IMR-90 (cell line): ENCODE measurements at regions not wholly inside any gene's neighbourhood (a gene's known extent, or its start where the extent isn't known, plus 50 kb on each side); places are given as distances from the start of the nearest gene placed in this dataset.

ENCODE experiments used
- ATAC-seq: fragments of 200-7000 bp; cut with Tn5 transposase; 2 replicates; pipeline ENCODE4 v1.9.1; 2020; ENCODE audit warnings: low read depth, mild to moderate bottlenecking, moderate library complexity
- BruUV-seq: library from RNA; stranded (reverse); fragments of 400-500 nt; replicated peaks from 2 replicates; lab custom pipeline; 2021; lab: Mats Ljungman, UMichigan
- CTCF ChIA-PET: fragments of 300-600 bp; formaldehyde crosslinking; extraction: SDS; loops from one replicate; lab custom pipeline; 2021; ENCODE audit warnings: antibody characterized with exemption; lab: Yijun Ruan, JAX
- POLR2A ChIA-PET: fragments of 300-600 bp; sonication (Branson Sonifier 250); formaldehyde crosslinking; loops from one replicate; lab custom pipeline; 2022; ENCODE audit warnings: antibody characterized with exemption; ENCODE audit not compliant: unreplicated experiment; lab: Charles Lee
- DNase-seq: peaks from one replicate; pipeline ENCODE4 v3.0.0; 2013
- H2AFZ ChIP-seq: replicated peaks from 2 replicates; pipeline ENCODE3; 2013; ENCODE audit warnings: low read length, mild to moderate bottlenecking; ENCODE audit not compliant: poor library complexity
- H2AK5ac ChIP-seq: 2 replicates; pipeline ENCODE4 v1.6.1; 2013; ENCODE audit warnings: low read depth, low read length, inconsistent platforms
- H2AK9ac ChIP-seq: replicated peaks from 2 replicates; pipeline ENCODE3; 2013; ENCODE audit warnings: mild to moderate bottlenecking, low read depth, low read length, moderate library complexity; ENCODE audit not compliant: poor library complexity
- H2BK120ac ChIP-seq: 2 replicates; pipeline ENCODE4 v1.6.1; 2013; ENCODE audit warnings: low read depth, low read length, inconsistent platforms
- H2BK15ac ChIP-seq: 3 replicates; pipeline ENCODE4 v1.6.1; 2013; ENCODE audit warnings: low read depth, low read length, inconsistent platforms
- H2BK20ac ChIP-seq: 2 replicates; pipeline ENCODE4 v1.6.1; 2013; ENCODE audit warnings: low read depth, mild to moderate bottlenecking, inconsistent platforms, low read length, moderate library complexity
- H2BK5ac ChIP-seq: 2 replicates; pipeline ENCODE4 v1.6.1; 2013; ENCODE audit warnings: mild to moderate bottlenecking, low read depth, low read length, inconsistent platforms; ENCODE audit not compliant: poor library complexity, severe bottlenecking
- H3K14ac ChIP-seq: replicated peaks from 2 replicates; pipeline ENCODE4 v1.6.1; 2013; ENCODE audit warnings: low read depth, low read length, inconsistent platforms
- H3K18ac ChIP-seq: 2 replicates; pipeline ENCODE4 v1.6.1; 2013; ENCODE audit warnings: low read depth, low read length, control low read depth
- H3K23ac ChIP-seq: 2 replicates; pipeline ENCODE4 v1.6.1; 2013; ENCODE audit warnings: low read depth, low read length, inconsistent platforms
- H3K27ac ChIP-seq: 2 replicates; pipeline ENCODE4 v1.5.1; 2013; ENCODE audit warnings: mild to moderate bottlenecking, control low read depth, low read length; ENCODE audit not compliant: insufficient read depth
- H3K27me3 ChIP-seq: 2 replicates; pipeline ENCODE4 v1.6.1; 2013; ENCODE audit warnings: low read length; ENCODE audit not compliant: control insufficient read depth, insufficient read depth
- H3K36me3 ChIP-seq: 2 replicates; pipeline ENCODE4 v1.6.1; 2013; ENCODE audit warnings: low read length, mixed read lengths; ENCODE audit not compliant: control insufficient read depth, insufficient read depth
- H3K4ac ChIP-seq: 2 replicates; pipeline ENCODE4 v1.6.1; 2013; ENCODE audit warnings: low read depth, low read length, inconsistent platforms
- H3K4me1 ChIP-seq: 2 replicates; pipeline ENCODE4 v1.6.1; 2013; ENCODE audit warnings: low read length, mixed read lengths; ENCODE audit not compliant: control insufficient read depth, insufficient read depth
- H3K4me2 ChIP-seq: 2 replicates; pipeline ENCODE4 v1.6.1; 2013; ENCODE audit warnings: low read depth, mild to moderate bottlenecking, control low read depth, low read length, moderate library complexity
- H3K4me3 ChIP-seq: 2 replicates; pipeline ENCODE4 v1.5.1; 2013; ENCODE audit warnings: low read depth, mild to moderate bottlenecking, control low read depth, low read length, moderate library complexity; ENCODE audit not compliant: insufficient read depth
- H3K56ac ChIP-seq: 2 replicates; pipeline ENCODE4 v1.6.1; 2013; ENCODE audit warnings: low read length, inconsistent platforms; ENCODE audit not compliant: insufficient read depth; ENCODE audit errors: extremely low read depth
- H3K79me1 ChIP-seq, 2 experiments: 2 replicates each; pipeline ENCODE4 v1.6.1; 2013; ENCODE audit warnings: low read length in 2 of 2, inconsistent platforms in 1 of 2, low read depth in 1 of 2
- H3K9ac ChIP-seq: 2 replicates; pipeline ENCODE4 v1.6.1; 2013; ENCODE audit warnings: low read depth, low read length, control low read depth
- H3K9me1 ChIP-seq: 2 replicates; pipeline ENCODE4 v1.6.1; 2013; ENCODE audit warnings: low read length, inconsistent platforms; ENCODE audit not compliant: insufficient read depth
- H3K9me3 ChIP-seq: 2 replicates; pipeline ENCODE4 v1.6.1; 2013; ENCODE audit warnings: low read length; ENCODE audit not compliant: control insufficient read depth, insufficient read depth
- H4K20me1 ChIP-seq: 2 replicates; pipeline ENCODE4 v1.6.1; 2013; ENCODE audit warnings: low read length, inconsistent platforms; ENCODE audit not compliant: insufficient read depth
- H4K5ac ChIP-seq: 2 replicates; pipeline ENCODE4 v1.6.1; 2013; ENCODE audit warnings: mild to moderate bottlenecking, low read depth, low read length, control low read depth
- H4K8ac ChIP-seq, 2 experiments: 2 replicates each; pipeline ENCODE4 v1.6.1; 2013; ENCODE audit warnings: low read depth in 2 of 2, low read length in 2 of 2, control low read depth in 1 of 2, inconsistent platforms in 1 of 2
- H4K91ac ChIP-seq: 2 replicates; pipeline ENCODE4 v1.6.1; 2013; ENCODE audit warnings: low read depth, low read length, inconsistent platforms; ENCODE audit not compliant: insufficient read depth
- BHLHE40 ChIP-seq: fragments of 150-350 bp; IDR thresholded peaks from 2 replicates; pipeline ENCODE4 v1.6.1; 2016; ENCODE audit warnings: mild to moderate bottlenecking, low read depth, low read length
- CEBPB ChIP-seq: IDR thresholded peaks from 2 replicates; pipeline ENCODE4 v1.6.1; 2012; ENCODE audit warnings: low read depth, low read length, improper control_type of control experiment
- CHD1 ChIP-seq: IDR thresholded peaks from 2 replicates; pipeline ENCODE4 v1.6.1; 2012; ENCODE audit warnings: low read depth, low read length, improper control_type of control experiment
- MAFK ChIP-seq: IDR thresholded peaks from 2 replicates; pipeline ENCODE4 v1.6.1; 2012; ENCODE audit warnings: low read depth, low read length, improper control_type of control experiment
- MAZ ChIP-seq: IDR thresholded peaks from 2 replicates; pipeline ENCODE4 v1.6.1; 2012; ENCODE audit warnings: low read depth, mild to moderate bottlenecking, low read length, improper control_type of control experiment, moderate library complexity, borderline replicate concordance
- MXI1 ChIP-seq: IDR thresholded peaks from 2 replicates; pipeline ENCODE4 v1.6.1; 2012; ENCODE audit warnings: low read depth, mild to moderate bottlenecking, low read length, moderate library complexity, borderline replicate concordance
- NFE2L2 ChIP-seq: fragments of 150-350 bp; IDR thresholded peaks from 2 replicates; pipeline ENCODE4 v1.6.1; 2016; ENCODE audit warnings: low read depth, mild to moderate bottlenecking, low read length
- POLR2A ChIP-seq: IDR thresholded peaks from 2 replicates; pipeline ENCODE4 v1.6.1; 2012; ENCODE audit warnings: mild to moderate bottlenecking, low read depth, low read length
- RAD21 ChIP-seq: IDR thresholded peaks from 2 replicates; pipeline ENCODE4 v1.6.1; 2012; ENCODE audit warnings: low read length, improper control_type of control experiment
- RCOR1 ChIP-seq: IDR thresholded peaks from 2 replicates; pipeline ENCODE4 v1.6.1; 2012; ENCODE audit warnings: mild to moderate bottlenecking, low read length, improper control_type of control experiment; ENCODE audit not compliant: insufficient replicate concordance
- RFX5 ChIP-seq: IDR thresholded peaks from 2 replicates; pipeline ENCODE4 v1.8.0; 2012; ENCODE audit warnings: low read depth, mild to moderate bottlenecking, low read length, moderate library complexity
- SMC3 ChIP-seq: fragments of 150-350 bp; IDR thresholded peaks from 2 replicates; pipeline ENCODE4 v1.6.1; 2016; ENCODE audit warnings: low read depth, mild to moderate bottlenecking, antibody characterized with exemption, low read length, moderate library complexity
- whole genome bisulfite sequencing, 2 experiments: methylation state at CpG; one replicate each; pipeline versions ENCODE4 v1.1.5 to v1.1.7; 2013; ENCODE audit warnings: missing lambda C conversion rate in 2 of 2; ENCODE audit not compliant: insufficient read length in 1 of 2; ENCODE audit errors: extremely low coverage in 2 of 2; 5-methylcytosine and 5-hydroxymethylcytosine counted together
- dilution Hi-C: fragments of 300-500 bp; cut with HindIII; formaldehyde crosslinking; loops from one replicate; pipeline ENCODE4 v1.14.3; 2018; ENCODE audit warnings: low sequenced_read_pairs; ENCODE audit not compliant: unreplicated experiment
- in situ Hi-C: fragments of 300-500 bp; cut with MboI; formaldehyde crosslinking; loops from 3 replicates; pipeline ENCODE4 v1.14.3; 2019; ENCODE audit warnings: low sequenced_read_pairs, inconsistent platforms, mixed read lengths
- intact Hi-C: fragments of 100-400 bp; cut with micrococcal nuclease; formaldehyde crosslinking; loops from 2 replicates; pipeline ENCODE4 v1.10.0; 2022
- TF ChIP-seq, protein P1 (sequence below): conservative IDR thresholded peaks from 2 replicates; pipeline ENCODE4 v1.5.1; 2012; ENCODE audit warnings: mild to moderate bottlenecking, low read depth, low read length, improper control_type of control experiment
- TF ChIP-seq, protein P2 (sequence below): fragments of 150-350 bp; IDR thresholded peaks from 2 replicates; pipeline ENCODE4 v1.6.1; 2017; ENCODE audit warnings: mild to moderate bottlenecking, antibody characterized with exemption, low read length, low read depth

DNA sequence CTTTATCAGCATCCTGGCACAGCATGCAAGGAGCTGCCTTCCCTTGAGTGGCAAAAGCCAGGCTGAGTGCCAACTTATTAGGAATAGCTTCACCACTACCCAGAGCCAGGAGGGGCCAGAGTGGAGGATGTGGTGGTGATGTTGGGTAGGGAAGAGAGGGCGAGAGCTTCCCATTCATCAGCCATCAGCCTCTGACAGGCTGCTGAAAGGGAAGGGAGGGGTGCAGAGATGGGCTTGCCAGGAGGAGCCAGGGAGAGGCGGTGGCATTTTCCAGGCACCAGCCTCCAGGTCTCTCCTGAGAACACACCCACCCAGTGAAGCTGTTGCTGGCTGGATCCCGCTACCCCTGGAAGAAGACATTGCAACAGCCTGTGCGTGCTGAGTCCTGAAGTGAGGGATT, 168.5 kb downstream of the ACTL8 start:
- Histone ChIP-seq H2BK120ac (no peak overlapping the region), H4K8ac (no peak overlapping the region), H3K4me3 (no peak overlapping the region), H3K9ac (no peak overlapping the region), H3K4me1 (no peaks in the 10 kb centered on the region), H3K14ac (no peak overlapping the region), H3K4ac (no peak overlapping the region), H2BK5ac (no peak overlapping the region), H2AK9ac (no peak overlapping the region), H3K18ac (no peak overlapping the region), H3K79me1 (no peaks in the 10 kb centered on the region), H3K23ac (no peak overlapping the region), H3K4me2 (no peak overlapping the region), H3K9me3 (no peaks in the 10 kb centered on the region), H2BK15ac (no peak overlapping the region), H4K5ac (no peak overlapping the region), H2BK20ac (no peak overlapping the region), H3K27ac (no peak overlapping the region), H3K9me1 (no peaks in the 10 kb centered on the region), H3K27me3 (peaks cover 8% of the 10 kb centered on the region), H4K91ac (no peak overlapping the region), H2AFZ (no peak overlapping the region), H2AK5ac (no peak overlapping the region), H3K36me3 (no peaks in the 10 kb centered on the region), H3K56ac (no peak overlapping the region), H4K20me1 (no peaks in the 10 kb centered on the region)
- BruUV-seq: no TSS peak
- intact Hi-C loops (loop anchor here (5.0 kb wide), 1 partner anchor 654 kb away; no protein-coding TSS in a partner anchor), in situ Hi-C loops (no loop called here), dilution Hi-C loops (no loop called here)
- TF ChIP-seq RFX5 (no peak), CHD1 (no peak), POLR2A (no peak), CEBPB (no peak), BHLHE40 (no peak), NFE2L2 (no peak), SMC3 (no peak), MAZ (no peak), RCOR1 (no peak), MAFK (no peak), MXI1 (no peak), RAD21 (no peak)
- TF ChIP-seq, protein P1, sequence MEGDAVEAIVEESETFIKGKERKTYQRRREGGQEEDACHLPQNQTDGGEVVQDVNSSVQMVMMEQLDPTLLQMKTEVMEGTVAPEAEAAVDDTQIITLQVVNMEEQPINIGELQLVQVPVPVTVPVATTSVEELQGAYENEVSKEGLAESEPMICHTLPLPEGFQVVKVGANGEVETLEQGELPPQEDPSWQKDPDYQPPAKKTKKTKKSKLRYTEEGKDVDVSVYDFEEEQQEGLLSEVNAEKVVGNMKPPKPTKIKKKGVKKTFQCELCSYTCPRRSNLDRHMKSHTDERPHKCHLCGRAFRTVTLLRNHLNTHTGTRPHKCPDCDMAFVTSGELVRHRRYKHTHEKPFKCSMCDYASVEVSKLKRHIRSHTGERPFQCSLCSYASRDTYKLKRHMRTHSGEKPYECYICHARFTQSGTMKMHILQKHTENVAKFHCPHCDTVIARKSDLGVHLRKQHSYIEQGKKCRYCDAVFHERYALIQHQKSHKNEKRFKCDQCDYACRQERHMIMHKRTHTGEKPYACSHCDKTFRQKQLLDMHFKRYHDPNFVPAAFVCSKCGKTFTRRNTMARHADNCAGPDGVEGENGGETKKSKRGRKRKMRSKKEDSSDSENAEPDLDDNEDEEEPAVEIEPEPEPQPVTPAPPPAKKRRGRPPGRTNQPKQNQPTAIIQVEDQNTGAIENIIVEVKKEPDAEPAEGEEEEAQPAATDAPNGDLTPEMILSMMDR: no peak
- TF ChIP-seq, protein P2, sequence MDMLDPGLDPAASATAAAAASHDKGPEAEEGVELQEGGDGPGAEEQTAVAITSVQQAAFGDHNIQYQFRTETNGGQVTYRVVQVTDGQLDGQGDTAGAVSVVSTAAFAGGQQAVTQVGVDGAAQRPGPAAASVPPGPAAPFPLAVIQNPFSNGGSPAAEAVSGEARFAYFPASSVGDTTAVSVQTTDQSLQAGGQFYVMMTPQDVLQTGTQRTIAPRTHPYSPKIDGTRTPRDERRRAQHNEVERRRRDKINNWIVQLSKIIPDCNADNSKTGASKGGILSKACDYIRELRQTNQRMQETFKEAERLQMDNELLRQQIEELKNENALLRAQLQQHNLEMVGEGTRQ: no peak
- CTCF ChIA-PET: interaction anchor here (0.5 to 1.4 kb wide), 3 partner anchors 10 to 262 kb away, joined by 3 to 5 read pairs (median 3); no protein-coding TSS in a partner anchor
- WGBS, 2 experiments: no CpG with 5 or more reads among the region's 4 CpGs
- POLR2A ChIA-PET: no interaction called here
- no peak for DNase-seq
- no peak for ATAC-seq
